HG03432 (cell line): ENCODE measurements at regions not wholly inside any gene's neighbourhood (a gene's known extent, or its start where the extent isn't known, plus 50 kb on each side); places are given as distances from the start of the nearest gene placed in this dataset.
A peak's percentile ranks its signal among the peaks of the same experiment; 100 is the strongest.

Experiments used
- ATAC-seq: cut with Tn5 transposase; IDR thresholded peaks from one replicate; pipeline ENCODE4 v1.9.1; 2021; ENCODE audit warnings: mild to moderate bottlenecking, moderate library complexity; ENCODE audit not compliant: unreplicated experiment

- ATAC-seq, result no peak
Measured at GRCh38 chr3:182702216-182702615, 91.1 kb upstream of the ATP11B start.

DNA sequence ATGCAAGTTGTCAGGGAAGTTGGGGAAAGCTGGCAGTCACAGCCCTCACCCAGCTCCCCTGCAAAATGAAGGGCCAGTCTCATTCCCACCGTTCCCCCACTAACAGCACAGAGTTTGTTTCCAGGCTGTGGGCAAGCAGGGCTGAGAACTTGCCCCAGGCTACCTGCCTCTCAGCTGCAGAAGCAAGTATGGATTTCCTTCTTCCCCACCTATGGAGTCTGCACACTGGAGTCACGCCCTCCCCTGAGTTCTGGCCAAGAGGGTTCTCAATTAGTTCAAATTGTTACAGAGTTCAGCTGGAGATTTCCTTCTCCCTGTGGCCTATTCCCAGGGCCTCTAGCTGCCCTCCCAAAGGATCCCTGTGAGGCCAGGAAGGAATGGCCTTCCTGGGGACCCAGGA lies 90.1 kb upstream of the ATP11B start:
- ATAC-seq, result no peak

- ATAC-seq, result no peak
Measured at GRCh38 chr3:182704926-182705325, 88.4 kb upstream of the ATP11B start.

DNA sequence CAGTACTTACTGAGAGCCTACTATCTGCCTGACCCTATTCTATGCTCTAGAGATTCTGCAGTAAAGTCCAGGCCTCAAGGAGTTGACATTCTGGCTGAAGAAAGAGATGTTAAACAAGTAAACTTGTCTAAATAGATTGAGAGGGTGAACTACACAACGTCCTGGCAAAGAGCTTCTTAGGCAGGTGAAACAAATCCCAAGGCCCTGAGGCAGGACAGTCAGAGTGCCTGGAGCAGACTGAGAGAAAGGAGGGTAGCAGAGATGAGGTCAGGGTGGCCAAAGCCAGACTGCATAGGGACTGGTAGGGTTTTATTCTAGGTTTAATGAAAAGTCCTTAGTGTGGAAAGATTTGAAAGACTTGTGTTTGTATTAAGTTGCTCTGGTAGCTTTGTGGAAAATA lies 84.5 kb upstream of the ATP11B start:
- ATAC-seq, result no peak

GRCh38 chr3:182709306-182709705 lies 84.0 kb upstream of the ATP11B start:
- ATAC-seq, result no peak

DNA sequence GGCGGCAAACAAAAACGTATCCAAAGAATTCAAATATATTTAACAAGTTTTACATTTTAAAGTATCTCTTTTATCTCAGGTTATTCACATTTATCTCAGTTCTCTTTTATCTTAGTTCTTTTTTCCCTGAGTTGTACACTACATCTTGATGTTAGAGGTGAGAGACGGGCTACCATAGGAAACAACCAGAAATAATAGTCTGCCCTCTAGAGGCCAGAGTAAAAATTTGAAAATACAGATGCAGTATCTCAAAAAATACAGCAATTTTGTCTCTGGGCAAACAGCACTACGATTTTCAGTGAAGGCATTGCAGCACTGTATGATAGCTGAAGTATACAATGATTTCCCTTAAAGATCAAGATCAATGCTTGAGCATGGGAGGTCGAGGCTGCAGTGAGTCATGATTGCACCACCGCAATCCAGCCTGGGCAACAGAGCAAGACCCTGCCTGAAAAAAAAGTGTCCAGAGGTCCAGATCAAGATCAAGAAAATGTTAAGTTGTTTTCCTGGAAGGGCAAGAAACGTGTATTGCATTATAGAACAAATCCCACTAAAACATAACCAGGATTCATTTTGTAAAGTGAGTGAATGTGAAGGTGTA lies 82.6 kb upstream of the ATP11B start:
- peak; percentile 64 for ATAC-seq

DNA sequence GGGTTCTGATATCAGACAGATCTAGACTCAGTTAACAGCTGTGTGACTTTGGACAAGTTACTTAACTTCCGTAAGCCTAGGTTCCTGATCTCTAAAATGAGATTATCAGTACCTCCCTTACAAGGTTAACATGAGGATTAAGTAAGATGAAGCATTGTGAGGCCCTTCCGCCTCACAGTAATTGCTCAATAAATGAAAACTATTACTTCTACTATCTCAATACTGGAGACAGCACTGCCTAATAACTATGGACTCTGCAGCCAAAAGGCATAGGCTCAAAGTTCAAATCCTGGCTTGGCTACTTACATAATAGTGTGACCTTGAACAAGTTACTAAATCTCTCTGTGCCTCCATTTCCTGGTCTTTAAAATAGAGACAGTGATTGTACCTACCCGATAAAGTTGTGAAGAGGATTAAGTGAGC lies 82.0 kb upstream of the ATP11B start:
- no peak for ATAC-seq

GRCh38 chr3:182711853-182712252 lies 81.5 kb upstream of the ATP11B start:
- no peak for ATAC-seq

- ATAC-seq, result no peak
Measured at GRCh38 chr3:182713111-182713510, 80.2 kb upstream of the ATP11B start.

- peak; percentile 53 for ATAC-seq
Measured at GRCh38 chr3:182713743-182714517, 79.4 kb upstream of the ATP11B start.

- no peak for ATAC-seq
Measured at GRCh38 chr3:182715006-182715405, 78.3 kb upstream of the ATP11B start.

DNA sequence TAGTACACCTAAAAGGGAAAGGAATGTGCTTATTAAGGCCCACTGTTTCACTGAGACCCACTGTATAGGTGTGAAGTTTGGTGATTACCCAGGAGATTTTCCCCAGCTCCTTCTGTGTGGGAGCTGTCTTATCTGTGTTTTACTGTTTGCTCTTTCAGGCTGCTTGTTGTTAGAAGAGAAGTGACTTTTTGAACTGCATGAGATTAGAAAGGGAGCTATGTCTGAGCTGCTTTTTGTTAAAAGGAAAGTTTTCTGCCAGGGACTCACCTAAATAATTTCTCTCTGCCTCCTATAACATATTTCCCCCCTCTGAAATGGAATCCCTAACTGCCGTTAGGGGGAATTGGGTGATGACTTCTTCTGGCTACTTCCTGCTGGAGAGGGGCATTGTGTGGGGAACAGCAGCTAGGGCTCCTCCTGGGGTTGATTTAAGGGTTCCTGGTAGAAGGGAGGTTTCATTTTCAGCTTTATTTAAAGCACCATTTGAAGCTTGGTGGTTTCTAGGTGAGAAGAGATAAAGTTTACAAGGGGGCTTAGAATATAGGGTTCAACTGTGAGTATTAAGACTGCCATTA lies 77.1 kb upstream of the ATP11B start:
- ATAC-seq, result peak; percentile 62

DNA sequence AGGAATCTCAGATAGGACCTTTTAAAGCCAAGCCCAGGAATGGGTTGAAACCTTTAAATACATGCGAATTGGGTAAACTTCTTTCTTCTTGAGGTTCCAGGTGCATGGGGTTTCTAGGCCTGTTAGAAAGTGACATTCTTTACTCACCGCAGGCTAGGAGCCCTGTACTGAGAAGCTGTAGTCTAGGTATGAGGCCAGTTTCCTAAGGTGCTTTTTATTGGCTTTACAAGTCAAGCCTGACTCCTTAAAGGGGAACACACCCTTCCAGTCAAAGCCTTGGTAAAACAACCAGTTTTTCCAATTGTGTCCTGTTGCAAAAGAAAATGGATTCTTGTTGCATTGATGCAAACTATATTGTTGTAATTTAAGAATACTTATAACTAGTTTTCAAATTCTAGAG lies 76.1 kb upstream of the ATP11B start:
- ATAC-seq, result peak; percentile 84

GRCh38 chr3:182722907-182723306 lies 70.4 kb upstream of the ATP11B start:
- ATAC-seq, result no peak

DNA sequence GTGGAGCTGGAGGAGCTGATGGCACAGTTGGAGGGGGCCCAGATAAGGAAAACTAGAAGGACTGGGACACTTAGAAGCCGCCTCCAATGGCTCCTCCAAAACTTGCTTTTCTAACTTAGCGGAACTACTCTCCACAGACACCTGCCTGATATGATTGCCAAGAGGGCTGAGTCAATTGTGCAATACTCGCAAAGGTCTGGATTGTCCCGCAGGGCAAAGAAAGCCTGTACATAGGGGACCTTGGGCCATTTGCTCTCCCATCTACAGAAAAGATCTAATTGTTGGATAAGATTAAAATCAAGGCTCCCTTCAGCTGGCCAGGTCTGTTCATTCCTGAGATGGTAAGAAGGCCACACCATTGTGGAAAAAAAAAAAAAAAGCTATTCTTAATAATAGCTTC lies 69.7 kb upstream of the ATP11B start:
- ATAC-seq, result no peak

DNA sequence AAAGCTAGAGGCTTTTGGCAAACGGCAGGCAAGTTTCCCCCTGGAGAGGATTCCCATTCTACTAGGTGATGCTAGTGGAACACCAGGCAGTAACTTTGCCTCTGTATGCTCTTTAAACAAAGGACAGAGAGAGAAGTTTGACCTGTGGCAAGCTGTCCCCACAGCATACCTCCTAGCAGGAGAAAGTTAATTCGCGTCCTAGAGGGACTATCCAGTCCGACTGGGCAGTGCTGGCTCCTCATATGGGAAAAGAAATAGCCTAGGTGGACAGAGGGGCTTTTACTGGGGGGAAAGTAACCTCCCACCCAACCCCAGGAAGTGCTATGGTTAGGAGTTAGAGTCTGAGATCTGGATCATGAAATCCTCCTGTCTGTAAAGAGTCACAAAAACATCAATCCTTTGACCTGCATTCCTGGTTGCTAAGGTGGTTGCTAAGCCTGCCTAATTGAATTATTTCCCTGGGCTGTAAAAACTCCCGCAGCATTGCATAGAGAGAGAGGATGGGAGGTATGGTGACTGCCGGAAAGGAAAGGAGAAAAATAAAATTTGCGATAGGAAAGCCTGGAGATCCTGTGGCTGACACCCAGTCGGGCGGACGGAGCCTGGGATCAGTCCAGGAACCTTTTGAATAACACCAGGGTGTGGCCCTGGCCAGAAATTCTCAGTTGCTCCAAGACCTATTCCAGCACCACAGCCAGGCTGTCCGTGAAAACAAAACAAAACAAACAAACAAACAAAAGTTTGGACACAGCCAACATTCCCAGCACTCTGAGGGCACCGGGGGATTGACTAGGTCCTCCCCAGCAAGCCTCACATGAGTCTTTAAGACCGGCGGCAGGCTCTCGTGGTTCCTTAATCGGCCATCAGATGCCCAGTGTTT lies 67.7 kb upstream of the ATP11B start:
- ATAC-seq, result no peak

- ATAC-seq, result no peak
Measured at GRCh38 chr3:182726258-182727142, 66.8 kb upstream of the ATP11B start.

DNA sequence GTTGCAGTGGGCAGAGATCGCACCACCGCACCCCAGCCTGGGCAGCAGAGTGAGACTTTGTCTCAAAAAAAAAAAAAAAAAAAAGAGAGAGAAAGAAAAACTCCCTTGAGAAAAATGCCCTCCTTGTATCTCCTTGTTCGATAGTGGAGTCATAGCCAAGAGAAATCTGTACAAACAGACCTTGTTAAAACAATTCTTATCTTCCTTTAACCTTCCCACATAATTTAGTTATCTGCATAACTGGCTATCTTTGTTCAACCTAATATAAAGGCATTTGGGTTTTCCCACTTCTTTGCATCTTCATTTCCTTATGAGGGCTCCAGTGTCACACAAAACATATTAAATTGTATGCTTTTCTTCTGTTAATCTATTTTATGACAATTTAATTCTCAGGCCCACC lies 65.1 kb upstream of the ATP11B start:
- ATAC-seq, result no peak

DNA sequence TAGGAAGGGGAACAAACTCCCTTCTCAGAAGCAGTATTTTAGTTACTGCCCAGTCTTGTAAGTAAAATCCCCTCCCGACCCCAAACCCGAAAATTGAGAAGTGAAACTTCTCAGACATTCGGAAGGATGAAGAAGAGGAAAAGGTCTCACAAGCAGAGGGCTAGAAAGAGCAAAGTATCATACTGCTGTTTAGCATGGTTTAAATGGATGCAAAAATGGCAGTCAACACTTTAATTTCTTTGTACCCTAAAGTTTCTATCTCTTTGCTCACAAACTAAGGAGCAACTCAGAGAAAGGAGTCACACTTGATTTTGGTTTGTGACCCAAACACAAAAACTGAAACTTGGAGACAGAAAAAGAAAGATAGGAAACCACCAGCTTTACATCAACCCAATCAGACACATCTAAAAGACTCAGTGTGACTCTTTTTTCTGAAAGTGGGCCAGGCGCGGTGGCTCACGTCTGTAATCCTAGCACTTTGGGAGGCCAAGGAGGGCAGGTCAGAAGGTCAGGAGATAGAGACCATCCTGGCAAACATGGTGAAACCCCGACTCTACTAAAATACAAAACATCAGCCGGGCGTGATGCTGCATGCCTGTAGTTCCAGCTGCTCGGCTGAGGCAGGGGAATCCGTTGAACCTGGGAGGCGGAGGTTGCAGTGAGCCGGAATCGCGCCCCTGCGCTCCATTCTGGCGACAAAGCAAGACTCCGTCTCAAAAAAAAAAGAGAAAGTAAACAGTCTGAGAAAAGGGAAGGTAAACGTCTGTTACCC lies 63.2 kb upstream of the ATP11B start:
- ATAC-seq, result peak; percentile 83

DNA sequence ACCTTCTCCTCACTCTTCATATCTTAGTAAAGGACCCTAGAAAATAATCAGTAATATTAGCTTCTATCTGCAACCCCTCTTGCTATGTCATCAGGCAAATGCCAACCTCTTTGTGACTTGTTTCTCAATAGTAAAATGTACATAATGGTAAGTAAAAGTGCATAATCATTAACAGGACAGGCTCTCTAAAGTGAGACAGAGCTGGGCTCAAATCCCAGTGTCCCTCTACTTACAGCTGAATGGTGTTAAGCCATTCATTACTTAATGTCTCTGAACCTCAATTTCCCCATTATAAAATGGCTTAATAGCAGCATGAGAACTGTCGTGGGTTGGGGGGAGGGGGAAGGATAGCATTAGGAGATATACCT lies 62.6 kb upstream of the ATP11B start:
- peak; percentile 13 for ATAC-seq
